ENCODE measurements at regions not wholly inside any gene's neighbourhood (a gene's known extent, or its start where the extent isn't known, plus 50 kb on each side); places are given as distances from the start of the nearest gene placed in this dataset.
"Not testable (repeated sequence)": the region's sequence is repeated elsewhere in the genome, so short reads cannot be mapped to it uniquely, and the experiment has no call there.

- ATAC-seq (ENCODE audit: low read depth in 2 of 2): no peak
- Mint-ChIP-seq H3K4me1 (peaks cover 0 to 4% (median 0%) of the 10 kb centered on the region in 4 donors), H3K4me3 (no peak overlapping the region), H3K9me3 (peaks cover 0 to 28% (median 4%) of the 10 kb centered on the region in 7 donors), H3K27me3 (no peaks in the 10 kb centered on the region), H3K27ac (peak overlapping the region in 1 of 3 donors; percentile 20), H3K36me3 (no peaks in the 10 kb centered on the region)
- H3K27me3 ChIP-seq (ENCODE audit: control insufficient read depth, insufficient read depth, low read length): no peaks in the 10 kb centered on the region
- peaks cover 0 to 6% of the 10 kb centered on the region in 2 experiments for H3K9me3 ChIP-seq (ENCODE audit: control insufficient read depth in 2 of 2, low read length in 2 of 2)
- no peak overlapping the region for H3K4me3 ChIP-seq (ENCODE audit: low read depth, low read length)
- no peak for DNase-seq
- H3K27ac ChIP-seq (ENCODE audit: insufficient read depth, low read length, poor library complexity, severe bottlenecking): no peak overlapping the region
- H3K4me1 ChIP-seq (ENCODE audit: control insufficient read depth, insufficient read depth, low read length, poor library complexity, severe bottlenecking): no peaks in the 10 kb centered on the region
- H3K36me3 ChIP-seq (ENCODE audit: control insufficient read depth, insufficient read depth, low read length): no peaks in the 10 kb centered on the region
These were observed 315.1 kb downstream of the NEBL start for GRCh38 chr10:20582041-20582440.

GRCh38 chr10:20573924-20574323 lies 323.2 kb downstream of the NEBL start:
- no peak overlapping the region for H3K27ac ChIP-seq (ENCODE audit: insufficient read depth, low read length, poor library complexity, severe bottlenecking)
- no peaks in the 10 kb centered on the region for H3K9me3 ChIP-seq (ENCODE audit: control insufficient read depth in 2 of 2, low read length in 2 of 2)
- no peaks in the 10 kb centered on the region for H3K4me1 ChIP-seq (ENCODE audit: control insufficient read depth, insufficient read depth, low read length, poor library complexity, severe bottlenecking)
- no peaks in the 10 kb centered on the region for H3K4me1 Mint-ChIP-seq
- DNase-seq (no peak), ATAC-seq (ENCODE audit: low read depth in 2 of 2) (no peak)
- no peaks in the 10 kb centered on the region for H3K27me3 Mint-ChIP-seq
- no peaks in the 10 kb centered on the region for H3K27me3 ChIP-seq (ENCODE audit: control insufficient read depth, insufficient read depth, low read length)
- H3K36me3 Mint-ChIP-seq: no peaks in the 10 kb centered on the region
- no peak overlapping the region for H3K27ac Mint-ChIP-seq
- no peak overlapping the region for H3K4me3 Mint-ChIP-seq
- no peak overlapping the region for H3K4me3 ChIP-seq (ENCODE audit: low read depth, low read length)
- peaks cover 0 to 4% (median 0%) of the 10 kb centered on the region in 7 donors for H3K9me3 Mint-ChIP-seq
- no peaks in the 10 kb centered on the region for H3K36me3 ChIP-seq (ENCODE audit: control insufficient read depth, insufficient read depth, low read length)

GRCh38 chr10:20555990-20556389 lies 341.1 kb downstream of the NEBL start:
- not testable (repeated sequence) for H3K4me3 ChIP-seq (ENCODE audit: low read depth, low read length); ATAC-seq (ENCODE audit: low read depth in 2 of 2); H3K36me3 ChIP-seq (ENCODE audit: control insufficient read depth, insufficient read depth, low read length); H3K27ac ChIP-seq (ENCODE audit: insufficient read depth, low read length, poor library complexity, severe bottlenecking); H3K27me3 ChIP-seq (ENCODE audit: control insufficient read depth, insufficient read depth, low read length); H3K27me3 Mint-ChIP-seq; H3K4me1 ChIP-seq (ENCODE audit: control insufficient read depth, insufficient read depth, low read length, poor library complexity, severe bottlenecking); DNase-seq; H3K9me3 ChIP-seq (ENCODE audit: control insufficient read depth in 2 of 2, low read length in 2 of 2); H3K27ac Mint-ChIP-seq; H3K4me1 Mint-ChIP-seq; H3K36me3 Mint-ChIP-seq; H3K4me3 Mint-ChIP-seq
- H3K9me3 Mint-ChIP-seq: peaks cover 0 to 13% (median 8%) of the 10 kb centered on the region in 7 donors

GRCh38 chr10:20552382-20552781 lies 344.7 kb downstream of the NEBL start:
- no peaks in the 10 kb centered on the region for H3K27me3 Mint-ChIP-seq
- DNase-seq: no peak
- ATAC-seq (ENCODE audit: low read depth in 2 of 2): no peak
- H3K9me3 ChIP-seq (ENCODE audit: control insufficient read depth in 2 of 2, low read length in 2 of 2): peaks cover 0 to 5% of the 10 kb centered on the region in 2 experiments
- H3K4me1 ChIP-seq (ENCODE audit: control insufficient read depth, insufficient read depth, low read length, poor library complexity, severe bottlenecking): no peaks in the 10 kb centered on the region
- H3K4me3 ChIP-seq (ENCODE audit: low read depth, low read length): no peak overlapping the region
- no peaks in the 10 kb centered on the region for H3K36me3 ChIP-seq (ENCODE audit: control insufficient read depth, insufficient read depth, low read length)
- no peaks in the 10 kb centered on the region for H3K4me1 Mint-ChIP-seq
- H3K4me3 Mint-ChIP-seq: no peak overlapping the region
- H3K9me3 Mint-ChIP-seq: peaks cover 3 to 11% (median 5%) of the 10 kb centered on the region in 7 donors
- no peak overlapping the region for H3K27ac Mint-ChIP-seq
- H3K27ac ChIP-seq (ENCODE audit: insufficient read depth, low read length, poor library complexity, severe bottlenecking): no peak overlapping the region
- H3K27me3 ChIP-seq (ENCODE audit: control insufficient read depth, insufficient read depth, low read length): no peaks in the 10 kb centered on the region
- H3K36me3 Mint-ChIP-seq: no peaks in the 10 kb centered on the region

GRCh38 chr10:20551761-20552160 lies 345.4 kb downstream of the NEBL start:
- no peaks in the 10 kb centered on the region for H3K36me3 Mint-ChIP-seq
- Histone ChIP-seq H3K27me3 (ENCODE audit: control insufficient read depth, insufficient read depth, low read length) (no peaks in the 10 kb centered on the region), H3K27ac (ENCODE audit: insufficient read depth, low read length, poor library complexity, severe bottlenecking) (no peak overlapping the region), H3K9me3 (ENCODE audit: control insufficient read depth in 2 of 2, low read length in 2 of 2) (peaks cover 0 to 5% of the 10 kb centered on the region in 2 experiments), H3K4me3 (ENCODE audit: low read depth, low read length) (no peak overlapping the region), H3K4me1 (ENCODE audit: control insufficient read depth, insufficient read depth, low read length, poor library complexity, severe bottlenecking) (no peaks in the 10 kb centered on the region), H3K36me3 (ENCODE audit: control insufficient read depth, insufficient read depth, low read length) (no peaks in the 10 kb centered on the region)
- no peak overlapping the region for H3K27ac Mint-ChIP-seq
- H3K27me3 Mint-ChIP-seq: no peaks in the 10 kb centered on the region
- H3K4me3 Mint-ChIP-seq: no peak overlapping the region
- ATAC-seq (ENCODE audit: low read depth in 2 of 2) (no peak), DNase-seq (no peak)
- no peaks in the 10 kb centered on the region for H3K4me1 Mint-ChIP-seq
- H3K9me3 Mint-ChIP-seq: peaks cover under 1 to 11% (median 6%) of the 10 kb centered on the region in 7 donors

GRCh38 chr10:20535897-20536881 lies 360.9 kb downstream of the NEBL start:
- Histone ChIP-seq H3K9me3 (ENCODE audit: control insufficient read depth in 2 of 2, low read length in 2 of 2) (peaks cover 0 to 4% of the 10 kb centered on the region in 2 experiments), H3K27ac (ENCODE audit: insufficient read depth, low read length, poor library complexity, severe bottlenecking) (no peak overlapping the region), H3K4me3 (ENCODE audit: low read depth, low read length) (no peak overlapping the region), H3K36me3 (ENCODE audit: control insufficient read depth, insufficient read depth, low read length) (no peaks in the 10 kb centered on the region), H3K27me3 (ENCODE audit: control insufficient read depth, insufficient read depth, low read length) (no peaks in the 10 kb centered on the region), H3K4me1 (ENCODE audit: control insufficient read depth, insufficient read depth, low read length, poor library complexity, severe bottlenecking) (no peaks in the 10 kb centered on the region)
- no peak for DNase-seq
- no peaks in the 10 kb centered on the region for H3K27me3 Mint-ChIP-seq
- H3K36me3 Mint-ChIP-seq: no peaks in the 10 kb centered on the region
- peaks cover 2 to 16% (median 7%) of the 10 kb centered on the region in 7 donors for H3K9me3 Mint-ChIP-seq
- H3K4me1 Mint-ChIP-seq: no peaks in the 10 kb centered on the region
- ATAC-seq (ENCODE audit: low read depth in 2 of 2): no peak
- H3K27ac Mint-ChIP-seq: no peak overlapping the region
- no peak overlapping the region for H3K4me3 Mint-ChIP-seq

- DNase-seq; H3K4me1 ChIP-seq (ENCODE audit: control insufficient read depth, insufficient read depth, low read length, poor library complexity, severe bottlenecking); H3K9me3 ChIP-seq (ENCODE audit: control insufficient read depth in 2 of 2, low read length in 2 of 2); H3K27ac Mint-ChIP-seq; H3K27ac ChIP-seq (ENCODE audit: insufficient read depth, low read length, poor library complexity, severe bottlenecking); ATAC-seq (ENCODE audit: low read depth in 2 of 2); H3K4me1 Mint-ChIP-seq; H3K4me3 ChIP-seq (ENCODE audit: low read depth, low read length); H3K27me3 Mint-ChIP-seq; H3K36me3 ChIP-seq (ENCODE audit: control insufficient read depth, insufficient read depth, low read length); H3K4me3 Mint-ChIP-seq; H3K36me3 Mint-ChIP-seq; H3K27me3 ChIP-seq (ENCODE audit: control insufficient read depth, insufficient read depth, low read length): not testable (repeated sequence)
- H3K9me3 Mint-ChIP-seq: peaks cover 4 to 29% (median 9%) of the 10 kb centered on the region in 7 donors
These were observed 365.7 kb downstream of the NEBL start for GRCh38 chr10:20531241-20531883.

All from CD4-positive, CD25-positive, alpha-beta regulatory T cell (primary cell).